ENCODE measurements at regions not wholly inside any gene's neighbourhood (a gene's known extent, or its start where the extent isn't known, plus 50 kb on each side); places are given as distances from the start of the nearest gene placed in this dataset.
A peak's percentile ranks its signal among the peaks of the same experiment; 100 is the strongest.

GRCh38 chr20:1735417-1736089 is 78.0 kb upstream of the SIRPG start (continued):
- TF ChIP-seq, protein P1, sequence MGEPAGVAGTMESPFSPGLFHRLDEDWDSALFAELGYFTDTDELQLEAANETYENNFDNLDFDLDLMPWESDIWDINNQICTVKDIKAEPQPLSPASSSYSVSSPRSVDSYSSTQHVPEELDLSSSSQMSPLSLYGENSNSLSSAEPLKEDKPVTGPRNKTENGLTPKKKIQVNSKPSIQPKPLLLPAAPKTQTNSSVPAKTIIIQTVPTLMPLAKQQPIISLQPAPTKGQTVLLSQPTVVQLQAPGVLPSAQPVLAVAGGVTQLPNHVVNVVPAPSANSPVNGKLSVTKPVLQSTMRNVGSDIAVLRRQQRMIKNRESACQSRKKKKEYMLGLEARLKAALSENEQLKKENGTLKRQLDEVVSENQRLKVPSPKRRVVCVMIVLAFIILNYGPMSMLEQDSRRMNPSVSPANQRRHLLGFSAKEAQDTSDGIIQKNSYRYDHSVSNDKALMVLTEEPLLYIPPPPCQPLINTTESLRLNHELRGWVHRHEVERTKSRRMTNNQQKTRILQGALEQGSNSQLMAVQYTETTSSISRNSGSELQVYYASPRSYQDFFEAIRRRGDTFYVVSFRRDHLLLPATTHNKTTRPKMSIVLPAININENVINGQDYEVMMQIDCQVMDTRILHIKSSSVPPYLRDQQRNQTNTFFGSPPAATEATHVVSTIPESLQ (CRISPR knock-in tag; conservative IDR thresholded peaks at IDR 0.05): no peak
- TF ChIP-seq ZNF709 (CRISPR knock-in tag; IDR thresholded peaks at IDR 0.05) (no peak), TEAD3 (CRISPR knock-in tag; optimal IDR thresholded peaks at IDR 0.05; ENCODE audit: borderline replicate concordance) (no peak)

- peak; percentile 23 for DNase-seq (ENCODE audit: low spot score)
- peaks cover 0 to 44% of the 10 kb centered on the region in 2 experiments; a peak in 2 of 5 replicates for H3K27me3 ChIP-seq (ENCODE audit: control insufficient read depth in 1 of 2, insufficient read depth in 2 of 2, low read length in 2 of 2)
- peak; percentile 42 for FAIRE-seq
- TF ChIP-seq MYNN (CRISPR knock-in tag; IDR thresholded peaks at IDR 0.05; ENCODE audit: low read depth) (no peak), SRSF9 (IDR thresholded peaks at IDR 0.05; ENCODE audit: borderline replicate concordance, insufficient read depth, low read depth, low read length, poor library complexity, severe bottlenecking) (no peak), SMC3 (IDR thresholded peaks at IDR 0.05; ENCODE audit: low read length) (peak; percentile 11; the same call in 1 of the 2 replicates), AKNA (CRISPR knock-in tag; IDR thresholded peaks at IDR 0.05; ENCODE audit: borderline replicate concordance) (no peak), BRCA1 (CRISPR knock-in tag; IDR thresholded peaks at IDR 0.05) (no peak), CTCF (CRISPR knock-in tag; IDR thresholded peaks at IDR 0.05) (peak; percentile 51), ZMYM4 (CRISPR knock-in tag; IDR thresholded peaks at IDR 0.05) (no peak), ZNF572 (CRISPR knock-in tag; IDR thresholded peaks at IDR 0.05) (no peak), ZSCAN30 (CRISPR knock-in tag; IDR thresholded peaks at IDR 0.05) (no peak)
- TF ChIP-seq, protein P2, sequence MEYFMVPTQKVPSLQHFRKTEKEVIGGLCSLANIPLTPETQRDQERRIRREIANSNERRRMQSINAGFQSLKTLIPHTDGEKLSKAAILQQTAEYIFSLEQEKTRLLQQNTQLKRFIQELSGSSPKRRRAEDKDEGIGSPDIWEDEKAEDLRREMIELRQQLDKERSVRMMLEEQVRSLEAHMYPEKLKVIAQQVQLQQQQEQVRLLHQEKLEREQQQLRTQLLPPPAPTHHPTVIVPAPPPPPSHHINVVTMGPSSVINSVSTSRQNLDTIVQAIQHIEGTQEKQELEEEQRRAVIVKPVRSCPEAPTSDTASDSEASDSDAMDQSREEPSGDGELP (IDR thresholded peaks at IDR 0.05; ENCODE audit: borderline replicate concordance, low read depth): peak; percentile 66; the same call in 1 of the 2 replicates
Observed at GRCh38 chr20:1734269-1734858, 76.8 kb upstream of the SIRPG start.

More at GRCh38 chr20:1734269-1734858, 76.8 kb upstream of the SIRPG start:
- in situ Hi-C loops (cut with HindIII; ENCODE audit: extremely low pct_ligation_motif_present, low pct_unique_long_range_greater_than_20kb) (no loop called here), intact Hi-C loops (cut with micrococcal nuclease; ENCODE audit: unreplicated experiment) (no loop called here)
- H4K20me1 ChIP-seq (ENCODE audit: insufficient read depth, low read length): no peaks in the 10 kb centered on the region
- ChIA-PET CTCF (ENCODE audit: low intra/inter-chr PET ratio, low total read pairs) (no interaction called here), POLR2A (no interaction called here)
- H3K4me1 ChIP-seq (ENCODE audit: insufficient read depth, low read length): no peaks in the 10 kb centered on the region
- no peaks in the 10 kb centered on the region for H3K79me2 ChIP-seq (ENCODE audit: insufficient read depth, low read length)
- no peak overlapping the region for H3K27ac ChIP-seq (ENCODE audit: extremely low read length, insufficient read depth, low read length)
- no peaks in the 10 kb centered on the region for H3K9me3 ChIP-seq (ENCODE audit: low read length)
- peak; percentile 77 for ATAC-seq
- no TSS peak for BruUV-seq (replicated peaks)
- H3K36me3 ChIP-seq (replicated peaks in 1 of 2; ENCODE audit: control insufficient read depth in 1 of 2, insufficient read depth in 2 of 2, low read length in 2 of 2): no peaks in the 10 kb centered on the region
- H3K9ac ChIP-seq (ENCODE audit: insufficient read depth, low read depth, low read length): no peak overlapping the region
- H2AFZ ChIP-seq (ENCODE audit: low read length): no peak overlapping the region
- H3K4me2 ChIP-seq (ENCODE audit: low read depth, low read length): no peak overlapping the region
- H3K4me3 ChIP-seq (replicated peaks in 1 of 3; ENCODE audit: insufficient read depth in 1 of 3, low read depth in 2 of 3, low read length in 3 of 3): no peak overlapping the region
- WGBS (ENCODE audit: low lambda C conversion rate): 3% methylated on average over 4 of the region's 4 CpGs

Data from HepG2 (cell line).